GM18870 (cell line): ENCODE measurements at regions not wholly inside any gene's neighbourhood (a gene's known extent, or its start where the extent isn't known, plus 50 kb on each side); places are given as distances from the start of the nearest gene placed in this dataset.
"Not testable (repeated sequence)": the region's sequence is repeated elsewhere in the genome, so short reads cannot be mapped to it uniquely, and the experiment has no call there.

Source experiments
- ATAC-seq: cut with Tn5 transposase; IDR thresholded peaks from one replicate; pipeline ENCODE4 v1.9.1; 2021; ENCODE audit warnings: moderate library complexity; ENCODE audit not compliant: unreplicated experiment

DNA sequence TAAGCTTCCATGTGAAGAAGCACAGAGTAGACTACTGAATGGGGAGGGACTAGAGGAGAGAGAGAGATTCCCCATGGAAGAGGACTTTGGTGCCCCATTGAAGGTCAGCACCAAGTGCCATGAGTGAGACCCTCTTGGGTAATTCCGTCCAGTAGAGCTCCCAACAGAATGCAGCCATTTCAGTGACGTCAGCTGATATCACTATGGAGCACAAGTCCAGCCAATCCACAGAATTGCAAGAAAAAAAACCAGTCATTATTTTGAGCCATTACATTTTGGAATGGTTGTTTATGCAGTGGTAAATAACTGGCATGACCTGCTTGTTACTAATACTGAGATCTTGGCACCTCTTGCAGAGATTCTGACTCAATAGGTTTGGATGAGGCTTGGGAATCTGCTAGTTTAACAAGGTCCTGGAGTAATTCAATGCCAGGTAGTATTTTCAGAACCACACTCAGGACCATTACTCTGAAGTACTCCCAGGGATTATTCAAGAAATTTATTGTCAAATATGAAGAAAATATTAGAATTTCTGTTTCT, 52.6 kb upstream of the SP8 start:
- no peak for ATAC-seq

DNA sequence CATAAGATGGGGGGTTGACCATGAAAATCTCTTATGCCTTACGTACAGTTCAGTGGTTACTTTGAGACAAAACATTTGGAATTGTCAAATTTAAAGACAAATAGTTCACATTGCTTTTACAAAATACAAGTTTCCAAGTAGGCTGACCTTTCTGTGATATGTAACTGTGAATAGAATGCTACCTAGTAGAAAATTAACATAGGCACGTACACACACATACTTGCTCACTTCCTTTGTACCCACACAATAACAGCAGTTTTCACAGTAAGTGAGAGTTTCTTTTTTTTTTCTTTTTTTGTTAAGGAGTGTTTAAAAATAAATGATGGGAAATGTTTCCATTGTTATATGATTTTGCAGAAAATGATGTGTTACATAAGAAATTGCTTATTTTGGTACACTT, 53.3 kb upstream of the SP8 start:
- no peak for ATAC-seq

DNA sequence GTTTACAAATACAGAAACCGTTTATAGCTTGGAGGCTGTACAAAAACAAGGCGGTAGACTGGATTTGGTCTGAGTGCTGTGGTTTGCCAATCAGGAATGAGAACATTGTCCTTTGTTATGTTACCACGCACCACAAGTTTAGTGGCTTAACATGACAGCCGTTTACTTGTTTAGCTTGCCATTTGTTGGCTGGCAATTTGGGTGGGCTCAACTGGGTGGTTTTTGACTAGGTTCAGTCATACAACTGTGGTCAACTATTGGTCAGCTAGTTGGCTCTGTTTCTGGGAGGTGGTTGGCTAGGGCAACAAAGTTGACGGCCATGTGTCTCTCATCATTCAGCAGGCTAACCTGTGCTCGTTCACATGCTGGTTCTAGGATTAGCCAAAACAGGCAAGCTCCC, 60.1 kb upstream of the SP8 start:
- ATAC-seq = no peak

GRCh38 chr7:20858951-20859350, 72.3 kb upstream of the SP8 start:
- ATAC-seq = no peak

GRCh38 chr7:20861468-20861867, 74.8 kb upstream of the SP8 start:
- no peak for ATAC-seq

DNA sequence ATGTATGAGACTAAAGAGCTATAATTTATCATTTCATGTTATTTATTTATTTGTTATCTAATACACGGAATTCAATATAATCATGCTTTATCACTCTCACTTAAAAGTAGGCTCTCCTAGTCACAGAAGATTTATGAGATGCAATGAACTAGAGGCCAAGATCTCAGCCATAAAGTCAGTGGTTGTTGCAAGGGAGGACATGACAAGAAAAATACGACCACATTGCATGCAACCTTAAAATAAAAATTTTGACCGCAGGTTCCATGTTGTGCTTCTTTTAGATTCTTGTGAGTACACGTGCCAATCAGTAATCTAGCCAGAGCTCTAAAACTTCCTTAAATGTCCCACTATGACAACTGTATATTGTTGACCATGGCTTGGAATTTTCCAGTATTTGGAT, 75.9 kb upstream of the SP8 start:
- ATAC-seq = no peak

DNA sequence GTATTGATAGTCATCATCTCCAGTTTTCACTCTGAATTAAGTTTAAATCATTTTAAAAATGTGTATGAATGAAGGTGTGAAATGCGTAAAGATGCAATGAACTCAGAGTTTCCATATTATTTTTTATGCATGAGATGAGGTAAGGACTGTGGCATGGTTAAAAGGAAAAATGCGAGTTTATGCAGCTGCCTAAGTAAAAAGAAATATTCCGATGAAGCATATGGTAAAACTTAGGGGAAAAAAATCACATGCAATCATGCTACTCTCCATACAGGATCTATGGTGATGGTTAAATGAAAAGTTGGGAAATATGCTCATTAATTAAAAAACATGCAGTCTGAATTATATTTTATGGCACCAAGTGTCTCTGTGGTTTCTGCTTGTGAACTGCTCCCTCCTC, 77.5 kb upstream of the SP8 start:
- no peak for ATAC-seq

- no peak for ATAC-seq
Measured at GRCh38 chr7:20865684-20866083, 79.0 kb upstream of the SP8 start.

DNA sequence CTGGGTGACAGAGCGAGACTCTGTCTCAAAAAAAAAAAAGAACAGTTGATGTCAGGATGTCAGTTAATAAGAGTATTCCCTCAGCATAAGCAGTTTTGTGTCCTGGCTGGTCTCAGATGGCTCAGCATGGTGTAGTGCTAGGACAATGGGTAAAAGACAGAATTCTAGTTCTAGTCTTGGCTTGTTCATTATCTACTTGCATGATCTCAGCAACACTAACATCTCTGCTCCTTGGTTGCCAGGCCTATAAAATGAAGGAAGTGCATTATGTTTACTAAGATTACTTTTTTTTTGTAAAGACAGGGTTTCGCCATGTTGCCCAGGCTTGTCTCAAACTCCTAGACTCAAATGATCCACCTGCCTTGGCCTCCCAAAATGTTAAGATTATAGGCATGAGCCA, 84.3 kb upstream of the SP8 start:
- no peak for ATAC-seq

DNA sequence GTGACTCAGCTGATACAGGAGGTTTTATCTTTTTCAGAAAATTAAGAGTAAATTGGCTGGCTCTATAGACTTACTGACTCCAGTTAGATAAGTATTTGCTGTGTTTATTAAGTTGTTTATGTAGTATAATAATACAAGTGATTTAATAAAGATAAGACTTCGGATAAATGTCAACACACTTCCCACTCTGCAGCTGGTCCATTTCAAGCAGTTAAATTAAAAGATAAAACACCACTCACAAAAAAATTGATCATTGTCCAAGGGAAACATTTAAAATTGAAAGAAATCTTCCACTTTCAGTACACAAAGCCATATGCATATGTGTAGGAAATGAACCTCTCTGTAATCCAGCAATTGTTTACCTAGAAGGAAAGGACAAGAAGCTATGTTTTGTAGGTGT, 106.1 kb upstream of the SP8 start:
- ATAC-seq = no peak

GRCh38 chr7:20894806-20895205, 108.1 kb upstream of the SP8 start:
- ATAC-seq = no peak

GRCh38 chr7:20895563-20895962, 108.9 kb upstream of the SP8 start:
- ATAC-seq = no peak

GRCh38 chr7:20896996-20897395, 110.3 kb upstream of the SP8 start:
- ATAC-seq = no peak

DNA sequence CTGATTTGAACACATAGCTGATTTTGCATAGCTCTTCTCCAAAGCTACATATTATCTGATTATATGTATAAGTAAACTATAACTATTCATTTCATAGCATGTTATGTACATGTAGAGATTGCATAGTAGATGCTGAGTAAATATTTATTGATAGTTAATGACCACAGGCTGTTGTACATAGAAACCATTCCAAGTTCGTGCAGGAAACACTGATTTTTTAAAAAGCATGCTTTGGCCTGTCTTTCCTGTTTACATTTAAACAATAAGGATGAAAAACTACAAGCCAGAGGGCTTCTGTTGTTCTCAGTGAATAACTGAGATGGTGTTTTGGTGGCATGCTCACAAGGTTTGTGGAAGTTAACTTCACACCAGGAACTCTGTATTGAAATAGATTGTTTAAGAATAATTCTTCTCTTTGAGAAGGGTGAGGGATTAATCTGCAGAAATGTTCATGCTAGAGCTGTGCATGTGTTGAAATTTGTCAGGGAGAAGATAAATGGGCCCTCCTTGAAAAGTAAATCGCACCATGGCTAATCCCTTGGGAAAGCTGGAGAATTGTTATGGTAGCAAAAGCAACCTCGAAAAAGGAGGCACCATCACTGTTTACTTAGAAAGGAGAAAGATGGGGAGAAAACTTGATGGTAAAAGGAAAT, 120.2 kb upstream of the SP8 start:
- ATAC-seq = no peak

DNA sequence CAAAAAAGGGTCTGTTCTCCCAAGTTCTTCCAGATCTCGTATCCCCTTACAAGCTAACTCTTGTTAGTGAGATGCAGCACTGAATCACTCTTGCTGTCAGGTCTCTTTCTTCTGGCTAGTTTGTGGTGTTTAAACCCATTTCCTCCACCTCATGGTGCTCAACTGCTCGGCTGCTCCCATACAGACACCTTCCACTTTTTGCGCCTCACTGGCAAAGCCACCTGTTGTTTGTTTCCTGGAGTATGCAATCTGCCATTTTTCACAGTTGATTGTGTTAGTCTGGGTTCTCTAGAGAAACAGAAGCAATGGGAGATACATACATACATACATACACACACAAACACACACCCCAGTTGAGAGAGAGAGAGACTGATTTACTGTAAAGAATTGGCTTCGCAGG, 124.4 kb upstream of the SP8 start:
- ATAC-seq = no peak

GRCh38 chr7:20913853-20914252, 127.2 kb upstream of the SP8 start:
- ATAC-seq = no peak

- ATAC-seq = no peak
Measured at GRCh38 chr7:20916311-20916710, 129.6 kb upstream of the SP8 start.

DNA sequence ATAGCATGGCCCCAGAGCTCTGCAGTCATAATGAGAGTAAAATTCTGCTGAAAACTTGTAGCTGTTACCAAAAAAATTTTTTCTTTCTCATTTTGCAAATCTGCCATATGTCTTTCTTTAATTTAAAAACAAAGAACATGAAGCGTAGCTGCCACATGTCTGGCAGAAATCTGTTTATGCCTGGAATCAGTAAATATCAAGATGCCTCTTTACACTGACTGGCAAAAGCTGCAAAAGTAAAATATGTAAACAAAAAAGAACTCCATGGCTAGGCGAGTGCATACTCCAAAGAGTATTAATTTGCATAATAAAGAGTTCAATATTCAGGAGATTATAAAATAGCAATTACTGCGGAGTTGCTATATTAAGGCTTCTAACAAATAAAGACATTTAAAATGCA, 130.9 kb upstream of the SP8 start:
- no peak for ATAC-seq

DNA sequence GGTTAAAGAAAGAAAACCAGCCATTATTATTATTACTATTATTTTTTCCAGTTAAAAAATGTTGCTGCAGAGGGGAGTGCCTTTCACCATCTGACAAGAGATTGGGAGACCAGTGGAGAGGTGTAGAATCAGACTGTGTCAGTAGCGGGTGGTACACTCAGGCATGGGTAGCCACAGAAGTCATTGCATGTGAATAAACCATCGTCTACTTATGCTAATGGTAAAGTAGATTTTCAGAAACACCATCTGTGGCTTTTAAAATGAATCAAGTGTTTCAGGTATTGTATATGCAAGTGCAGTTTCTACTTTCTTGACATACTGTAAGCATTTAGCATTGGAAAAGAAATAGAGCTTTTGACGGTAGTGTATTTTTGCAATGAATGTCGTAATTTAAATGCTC, 131.5 kb upstream of the SP8 start:
- ATAC-seq = no peak

DNA sequence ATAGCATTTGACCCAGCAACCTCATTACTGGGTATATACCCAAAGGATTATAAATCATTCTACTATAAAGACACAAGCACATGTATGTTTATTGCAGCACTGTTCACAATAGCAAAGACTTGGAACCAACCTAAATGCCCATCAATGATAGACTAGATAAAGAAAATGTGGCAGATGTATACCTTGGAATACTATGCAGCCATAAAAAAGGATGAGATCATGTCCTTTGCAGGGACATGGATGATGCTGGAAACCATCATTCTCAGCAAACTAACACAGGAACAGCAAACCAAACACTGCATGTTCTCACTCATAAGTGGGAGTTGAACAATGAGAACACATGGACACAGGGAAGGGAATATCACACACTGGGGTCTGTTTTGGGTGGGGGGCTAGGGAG, 140.5 kb upstream of the SP8 start:
- not testable (repeated sequence) for ATAC-seq

DNA sequence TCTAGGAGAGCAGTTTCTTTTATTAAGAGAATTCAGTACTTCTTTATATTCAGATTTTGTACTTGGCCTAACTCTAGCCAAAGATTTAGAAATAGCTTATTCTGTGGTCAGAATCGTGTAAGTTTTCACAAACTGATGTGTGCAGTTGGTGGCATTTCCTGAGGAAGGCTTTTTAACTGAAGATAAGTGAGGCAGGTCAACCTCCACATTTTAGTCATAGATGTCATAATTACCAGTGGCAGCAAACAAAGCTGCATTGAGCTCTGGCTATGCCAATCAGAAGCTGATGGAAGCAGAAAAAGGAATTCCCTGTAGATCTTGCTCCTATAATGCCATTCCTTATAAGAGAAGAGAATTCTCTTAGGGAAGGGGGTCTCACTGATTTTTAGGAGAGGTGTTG, 141.3 kb upstream of the SP8 start:
- no peak for ATAC-seq

DNA sequence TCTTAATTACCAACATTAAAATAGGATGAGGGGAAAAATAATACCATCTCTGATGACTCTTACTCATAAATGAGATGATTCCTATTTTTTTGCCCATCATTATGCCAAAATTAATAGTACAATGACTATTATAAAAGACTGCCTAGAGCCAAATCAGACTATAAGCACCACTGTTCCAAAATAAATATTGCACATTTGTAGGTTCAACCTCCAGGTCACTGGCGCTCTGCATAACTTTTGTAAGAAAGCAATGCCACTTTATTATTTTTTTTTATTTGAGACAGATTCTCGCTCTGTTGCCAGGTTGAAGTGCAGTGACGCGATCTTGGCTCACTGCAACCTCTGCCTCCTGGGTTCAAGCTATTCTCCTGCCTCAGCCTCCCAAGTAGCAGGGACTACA, 142.5 kb upstream of the SP8 start:
- no peak for ATAC-seq

DNA sequence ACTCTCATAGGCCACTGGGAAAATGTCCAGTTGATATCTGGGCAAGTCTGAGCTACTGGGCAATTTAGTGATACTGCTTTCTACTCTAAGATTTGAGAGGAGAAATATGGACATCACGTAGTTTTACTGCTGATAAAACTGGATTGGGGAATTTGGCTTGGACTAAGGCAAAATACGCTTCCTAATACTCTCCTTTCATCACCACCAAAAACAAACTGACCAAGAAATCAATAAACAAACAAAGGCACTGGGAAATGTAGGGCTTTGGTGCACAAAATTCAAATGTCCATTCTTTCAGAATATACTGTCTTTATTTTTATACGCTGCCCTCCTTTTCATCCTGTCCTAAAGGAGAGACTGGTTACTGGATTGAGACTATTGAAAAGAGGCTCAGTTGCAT, 145.1 kb upstream of the SP8 start:
- ATAC-seq = no peak
